Activated T-helper 1 cell treated with anti-CD3 and anti-CD28 coated beads, Interleukin-12 subunit alpha, Interleukin-12 subunit beta, Interleukin-2, Interleukin-4 antibody, amounts not matched to agents 30 ng/mL and 10 ng/mL and 1 ng/mL, durations not matched to agents 14 hours and 24 hours and 36 hours (primary cell): ENCODE measurements at regions not wholly inside any gene's neighbourhood (a gene's known extent, or its start where the extent isn't known, plus 50 kb on each side); places are given as distances from the start of the nearest gene placed in this dataset.

ENCODE experiments used
- DNase-seq: peaks from one replicate; pipeline ENCODE4 v3.0.0; 2021; ENCODE audit warnings: low spot score
- H3K27ac Mint-ChIP-seq: one replicate; pipeline ENCODE4 v1.8.0; 2021; ENCODE audit warnings: mild to moderate bottlenecking, mixed read lengths
- H3K27me3 Mint-ChIP-seq: one replicate; pipeline ENCODE4 v1.8.0; 2022; ENCODE audit warnings: mild to moderate bottlenecking, moderate library complexity, mixed read lengths; ENCODE audit not compliant: insufficient read depth
- H3K36me3 Mint-ChIP-seq: one replicate; pipeline ENCODE4 v1.8.0; 2021; ENCODE audit warnings: low read depth, mixed read lengths
- H3K4me1 Mint-ChIP-seq: one replicate; pipeline ENCODE4 v1.8.0; 2021; ENCODE audit warnings: low read depth, mixed read lengths
- H3K4me3 Mint-ChIP-seq: one replicate; pipeline ENCODE4 v1.8.0; 2021; ENCODE audit warnings: mild to moderate bottlenecking, moderate library complexity, mixed read lengths
- H3K9me3 Mint-ChIP-seq: one replicate; pipeline ENCODE4 v1.8.0; 2021; ENCODE audit warnings: mixed read lengths
- intact Hi-C: fragments of 100-400 bp; cut with micrococcal nuclease; formaldehyde crosslinking; loops from one replicate; pipeline ENCODE4 v1.15.1; 2024

DNA sequence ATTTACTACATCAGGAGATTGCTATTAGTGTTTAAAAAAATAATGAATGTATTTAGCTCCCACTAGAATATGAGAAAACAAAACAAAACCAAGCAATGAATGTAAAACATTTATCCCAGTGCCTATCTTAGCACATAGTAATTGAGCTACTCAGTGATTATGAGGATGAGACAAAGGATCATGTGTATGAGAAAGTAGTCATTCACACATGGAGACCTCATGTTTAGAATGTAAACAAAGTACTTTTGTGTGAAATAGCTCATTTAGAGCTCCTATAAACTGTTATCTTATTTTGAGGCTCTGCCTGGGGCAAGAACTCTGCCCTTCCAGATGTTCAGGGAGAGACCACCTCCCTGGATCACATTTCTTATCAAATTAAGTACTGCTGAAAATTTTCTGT, 236.8 kb downstream of the LRRN1 start:
- Mint-ChIP-seq H3K4me3 (no peak overlapping the region), H3K36me3 (no peaks in the 10 kb centered on the region), H3K4me1 (no peaks in the 10 kb centered on the region)

DNA sequence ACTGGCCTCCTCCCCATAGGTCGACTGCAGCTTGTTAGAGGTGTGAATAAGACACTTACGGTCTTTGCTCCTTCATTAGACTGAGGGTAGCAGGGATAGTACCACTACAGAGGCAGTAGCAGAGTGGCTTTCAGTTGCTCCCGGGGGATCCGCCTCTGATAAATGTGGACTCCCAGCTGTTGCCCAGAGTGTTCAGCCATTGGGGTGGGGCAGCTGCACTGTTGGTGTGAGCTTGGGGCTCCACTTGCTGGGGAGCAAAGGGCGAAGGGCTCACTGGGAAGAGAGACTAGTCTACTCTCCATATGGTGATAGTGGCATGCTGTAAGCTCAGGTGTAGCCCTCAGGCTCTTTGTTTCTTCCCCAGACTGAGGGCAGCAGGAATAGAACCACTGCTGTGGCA, 239.1 kb downstream of the LRRN1 start:
- no peaks in the 10 kb centered on the region for H3K27me3 Mint-ChIP-seq
- no peaks in the 10 kb centered on the region for H3K4me1 Mint-ChIP-seq
- H3K27ac Mint-ChIP-seq, result no peak overlapping the region
- no peak for DNase-seq
- intact Hi-C loops, result no loop called here
- H3K4me3 Mint-ChIP-seq, result no peak overlapping the region
- no peaks in the 10 kb centered on the region for H3K36me3 Mint-ChIP-seq
- H3K9me3 Mint-ChIP-seq, result no peaks in the 10 kb centered on the region

More for the DNA sequence above, 236.8 kb downstream of the LRRN1 start:
- no peaks in the 10 kb centered on the region for H3K9me3 Mint-ChIP-seq
- H3K27ac Mint-ChIP-seq, result no peak overlapping the region
- intact Hi-C loops, result loop anchor here (2.0 kb wide), 1 partner anchor 33 kb away; no protein-coding TSS in a partner anchor
- no peak for DNase-seq
- no peaks in the 10 kb centered on the region for H3K27me3 Mint-ChIP-seq

- H3K27me3 Mint-ChIP-seq, result no peaks in the 10 kb centered on the region
- no peaks in the 10 kb centered on the region for H3K4me1 Mint-ChIP-seq
- no peak overlapping the region for H3K27ac Mint-ChIP-seq
- H3K9me3 Mint-ChIP-seq, result no peaks in the 10 kb centered on the region
- DNase-seq, result no peak
- H3K4me3 Mint-ChIP-seq, result no peak overlapping the region
- no peaks in the 10 kb centered on the region for H3K36me3 Mint-ChIP-seq
- intact Hi-C loops, result no loop called here
These were observed 242.8 kb downstream of the LRRN1 start for GRCh38 chr3:4042070-4042469.

DNA sequence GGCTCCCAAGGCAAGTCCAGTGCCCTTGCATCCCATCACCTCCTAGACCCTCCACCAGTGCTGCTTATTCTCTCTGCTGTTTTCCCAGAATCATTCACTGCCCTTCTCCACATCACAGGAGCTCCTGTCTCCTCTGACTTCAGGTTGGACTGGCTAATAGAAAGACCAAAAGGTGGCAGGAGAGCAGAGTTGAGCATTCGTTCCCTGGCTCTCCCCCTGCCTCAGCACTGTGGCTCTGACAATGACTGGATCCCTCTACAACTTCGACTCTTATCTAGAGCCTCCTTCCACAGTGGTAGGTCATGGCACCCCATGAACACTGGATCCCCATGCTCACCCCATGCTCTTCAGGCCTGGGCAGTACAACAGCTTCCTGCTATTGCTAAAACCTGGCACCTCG, 243.6 kb downstream of the LRRN1 start:
- H3K9me3 Mint-ChIP-seq, result no peaks in the 10 kb centered on the region

DNA sequence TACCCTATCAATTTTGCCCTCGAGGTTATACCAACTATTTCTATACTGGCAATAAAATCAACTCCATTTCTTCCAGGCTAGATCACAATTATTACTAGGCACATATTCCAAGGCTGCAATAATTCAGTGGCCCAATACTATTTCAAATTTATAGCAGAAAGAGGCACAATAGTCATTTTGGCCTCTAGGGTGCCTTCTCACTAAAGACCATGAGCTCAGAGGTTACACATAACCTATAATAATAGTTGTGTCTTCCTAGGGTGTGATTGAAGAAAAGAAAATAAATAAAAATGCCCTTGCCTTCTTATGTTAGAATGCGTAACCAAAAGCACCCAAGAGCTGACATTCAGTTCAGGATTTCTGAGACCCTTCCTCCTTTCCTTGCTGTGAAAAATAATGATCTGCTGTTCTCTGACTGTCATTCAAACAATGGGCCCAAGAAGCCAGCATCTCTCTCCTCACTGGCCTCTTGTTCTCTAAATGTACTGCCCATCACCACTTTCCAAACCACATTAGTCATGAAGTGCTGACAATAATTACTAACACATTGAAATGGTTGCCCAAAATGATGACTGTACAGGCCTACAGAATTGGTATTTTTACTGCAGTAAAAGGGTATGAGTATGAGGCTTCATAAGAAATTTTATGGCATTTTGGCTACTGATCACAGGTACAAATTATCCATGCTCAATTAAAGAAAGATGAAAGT, 244.8 kb downstream of the LRRN1 start:
- no peaks in the 10 kb centered on the region for H3K9me3 Mint-ChIP-seq
- intact Hi-C loops, result no loop called here
- no peaks in the 10 kb centered on the region for H3K27me3 Mint-ChIP-seq
- no peak overlapping the region for H3K27ac Mint-ChIP-seq
- no peaks in the 10 kb centered on the region for H3K4me1 Mint-ChIP-seq
- no peak overlapping the region for H3K4me3 Mint-ChIP-seq
- no peaks in the 10 kb centered on the region for H3K36me3 Mint-ChIP-seq
- DNase-seq, result no peak

More for the DNA sequence above, 243.6 kb downstream of the LRRN1 start:
- no peaks in the 10 kb centered on the region for H3K4me1 Mint-ChIP-seq
- no peaks in the 10 kb centered on the region for H3K27me3 Mint-ChIP-seq
- intact Hi-C loops, result no loop called here
- H3K36me3 Mint-ChIP-seq, result no peaks in the 10 kb centered on the region
- DNase-seq, result no peak
- H3K4me3 Mint-ChIP-seq, result no peak overlapping the region
- no peak overlapping the region for H3K27ac Mint-ChIP-seq

DNA sequence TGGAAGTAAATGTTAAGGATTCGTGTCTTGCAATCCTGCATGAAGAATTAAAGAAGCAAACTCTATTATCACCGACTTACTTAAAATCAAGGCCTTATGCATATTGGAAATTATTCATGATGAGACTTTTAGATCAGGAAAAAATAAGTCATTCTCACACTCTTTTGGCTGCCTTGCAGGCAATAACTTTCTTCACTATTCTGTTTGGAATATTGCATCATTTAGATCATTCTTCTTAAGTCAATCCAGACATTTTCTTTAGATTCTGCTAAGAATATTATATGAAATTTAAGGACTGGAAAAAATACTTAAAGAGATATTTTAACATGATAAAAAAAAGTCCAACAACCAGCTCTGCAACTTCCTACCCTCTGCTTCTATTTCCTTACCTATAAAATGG, 245.4 kb downstream of the LRRN1 start:
- Mint-ChIP-seq H3K4me1 (no peaks in the 10 kb centered on the region), H3K4me3 (no peak overlapping the region), H3K27ac (no peak overlapping the region), H3K36me3 (no peaks in the 10 kb centered on the region), H3K9me3 (no peaks in the 10 kb centered on the region), H3K27me3 (no peaks in the 10 kb centered on the region)
- DNase-seq, result no peak
- intact Hi-C loops, result no loop called here

GRCh38 chr3:4045756-4046155, 246.5 kb downstream of the LRRN1 start:
- no peak for DNase-seq
- Mint-ChIP-seq H3K27ac (no peak overlapping the region), H3K9me3 (no peaks in the 10 kb centered on the region), H3K4me1 (no peaks in the 10 kb centered on the region), H3K36me3 (no peaks in the 10 kb centered on the region), H3K4me3 (no peak overlapping the region), H3K27me3 (no peaks in the 10 kb centered on the region)
- intact Hi-C loops, result no loop called here

DNA sequence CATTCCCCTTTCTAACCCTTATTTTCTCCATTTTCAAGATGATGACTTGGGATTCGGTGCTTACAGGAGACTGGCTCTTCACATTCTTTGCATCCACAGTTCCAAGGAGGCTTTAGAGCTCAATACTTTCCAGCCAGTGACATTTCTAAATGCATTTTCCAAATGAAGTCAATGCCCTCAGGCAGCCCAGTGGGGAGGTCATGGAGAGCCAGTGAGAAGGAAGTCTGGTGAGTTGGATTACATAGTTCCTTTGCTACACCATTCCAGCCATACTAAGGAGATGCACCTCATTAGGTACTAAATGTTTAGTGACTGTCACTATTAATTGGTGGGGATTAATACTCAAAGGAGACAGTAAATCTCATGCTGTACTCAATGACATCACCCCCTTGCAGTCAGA, 248.1 kb downstream of the LRRN1 start:
- Mint-ChIP-seq H3K4me1 (no peaks in the 10 kb centered on the region), H3K4me3 (no peak overlapping the region), H3K36me3 (no peaks in the 10 kb centered on the region), H3K9me3 (no peaks in the 10 kb centered on the region), H3K27ac (no peak overlapping the region), H3K27me3 (no peaks in the 10 kb centered on the region)
- intact Hi-C loops, result no loop called here
- DNase-seq, result no peak

GRCh38 chr3:4052706-4053105, 250.5 kb upstream of the SETMAR start:
- no peaks in the 10 kb centered on the region for H3K9me3 Mint-ChIP-seq

DNA sequence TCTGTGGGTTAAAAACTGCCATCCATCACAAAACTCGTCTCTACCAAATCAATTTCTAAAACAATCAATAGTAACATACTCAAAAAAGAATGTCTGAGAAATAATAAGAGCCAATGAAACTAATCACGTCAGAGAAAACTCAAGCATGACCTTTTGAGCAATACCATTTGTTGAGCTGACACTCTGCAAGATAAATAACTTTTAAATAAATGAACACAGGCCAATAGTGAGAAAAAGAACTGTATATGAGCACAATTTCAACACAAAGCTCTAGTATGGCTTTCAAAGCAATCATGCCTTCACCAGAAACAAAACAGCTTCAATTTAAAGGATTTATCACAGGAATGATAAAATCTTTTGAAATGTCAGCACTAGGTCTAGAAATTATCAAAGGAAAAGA, 249.2 kb upstream of the SETMAR start:
- H3K36me3 Mint-ChIP-seq, result no peaks in the 10 kb centered on the region
- H3K9me3 Mint-ChIP-seq, result no peaks in the 10 kb centered on the region
- no peak overlapping the region for H3K4me3 Mint-ChIP-seq
- no peaks in the 10 kb centered on the region for H3K27me3 Mint-ChIP-seq
- no peak for DNase-seq
- H3K4me1 Mint-ChIP-seq, result no peaks in the 10 kb centered on the region
- no peak overlapping the region for H3K27ac Mint-ChIP-seq
- intact Hi-C loops, result no loop called here

More at GRCh38 chr3:4052706-4053105, 250.5 kb upstream of the SETMAR start:
- Mint-ChIP-seq H3K4me1 (no peaks in the 10 kb centered on the region), H3K27ac (no peak overlapping the region), H3K4me3 (no peak overlapping the region), H3K27me3 (no peaks in the 10 kb centered on the region), H3K36me3 (no peaks in the 10 kb centered on the region)
- DNase-seq, result no peak
- intact Hi-C loops, result no loop called here

DNA sequence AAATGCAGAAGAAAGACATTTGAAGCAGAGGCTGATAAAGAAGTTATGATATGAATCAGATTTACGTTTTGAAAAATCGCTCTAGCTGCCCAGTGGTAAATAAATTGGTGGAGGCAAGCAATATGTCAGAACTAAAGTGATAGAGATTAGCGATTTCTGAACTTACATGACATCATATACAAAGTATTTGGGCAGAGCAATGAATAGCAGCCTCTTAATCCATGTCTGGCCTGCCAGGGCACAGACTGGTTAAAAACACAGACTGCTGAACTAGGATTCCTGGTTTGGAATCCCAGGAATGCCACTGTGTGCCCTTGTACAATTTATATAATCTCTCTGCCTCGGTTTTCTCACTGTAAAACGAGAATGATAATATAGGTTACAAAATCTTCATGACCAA, 243.1 kb upstream of the SETMAR start:
- H3K27ac Mint-ChIP-seq, result no peak overlapping the region
- no peaks in the 10 kb centered on the region for H3K36me3 Mint-ChIP-seq
- H3K27me3 Mint-ChIP-seq, result no peaks in the 10 kb centered on the region
- DNase-seq, result no peak
- intact Hi-C loops, result no loop called here
- no peak overlapping the region for H3K4me3 Mint-ChIP-seq
- no peaks in the 10 kb centered on the region for H3K9me3 Mint-ChIP-seq
- H3K4me1 Mint-ChIP-seq, result no peaks in the 10 kb centered on the region

GRCh38 chr3:4060603-4061002, 242.6 kb upstream of the SETMAR start:
- H3K36me3 Mint-ChIP-seq, result no peaks in the 10 kb centered on the region
- H3K27me3 Mint-ChIP-seq, result no peaks in the 10 kb centered on the region
- DNase-seq, result no peak
- no peaks in the 10 kb centered on the region for H3K4me1 Mint-ChIP-seq
- intact Hi-C loops, result no loop called here
- no peak overlapping the region for H3K27ac Mint-ChIP-seq
- no peaks in the 10 kb centered on the region for H3K9me3 Mint-ChIP-seq
- no peak overlapping the region for H3K4me3 Mint-ChIP-seq

- intact Hi-C loops, result no loop called here
- Mint-ChIP-seq H3K27me3 (no peaks in the 10 kb centered on the region), H3K4me1 (no peaks in the 10 kb centered on the region), H3K36me3 (no peaks in the 10 kb centered on the region), H3K4me3 (no peak overlapping the region), H3K9me3 (no peaks in the 10 kb centered on the region), H3K27ac (no peak overlapping the region)
- no peak for DNase-seq
These were observed 242.0 kb upstream of the SETMAR start for GRCh38 chr3:4061195-4061594.

DNA sequence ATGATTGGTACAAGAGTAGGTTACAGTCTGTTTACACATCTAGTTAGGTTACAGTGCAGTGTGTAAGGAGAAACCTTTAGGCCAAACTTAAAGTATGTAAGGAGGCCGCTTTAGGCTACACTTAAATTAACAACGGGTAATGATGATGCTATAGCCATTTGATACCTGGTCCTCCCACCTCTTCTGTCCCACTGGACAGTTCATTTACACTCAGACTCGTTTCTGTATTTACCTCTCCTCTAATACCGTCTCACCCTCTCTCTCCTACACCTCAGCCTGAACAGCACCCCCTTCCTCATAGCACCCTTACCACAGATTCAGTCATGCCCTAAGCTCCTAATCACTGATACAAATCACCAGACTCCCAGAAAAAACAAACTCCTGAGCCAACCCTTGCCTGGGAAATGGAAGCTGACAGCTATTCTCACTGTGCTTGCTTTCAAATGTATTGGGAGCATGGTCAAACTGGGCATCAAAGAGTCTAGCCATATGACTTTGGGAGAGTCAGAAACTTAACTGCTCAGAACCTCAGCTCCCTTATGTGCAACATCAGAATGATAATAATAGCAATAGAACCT, 241.3 kb upstream of the SETMAR start:
- Mint-ChIP-seq H3K27ac (no peak overlapping the region), H3K36me3 (no peaks in the 10 kb centered on the region), H3K9me3 (no peaks in the 10 kb centered on the region), H3K4me3 (no peak overlapping the region), H3K4me1 (no peaks in the 10 kb centered on the region), H3K27me3 (no peaks in the 10 kb centered on the region)
- intact Hi-C loops, result no loop called here
- no peak for DNase-seq
